GM21528 (cell line): ENCODE measurements at regions not wholly inside any gene's neighbourhood (a gene's known extent, or its start where the extent isn't known, plus 50 kb on each side); places are given as distances from the start of the nearest gene placed in this dataset.

Experiments
- ATAC-seq: cut with Tn5 transposase; IDR thresholded peaks from one replicate; pipeline ENCODE4 v1.9.1; 2021; ENCODE audit warnings: mild to moderate bottlenecking, moderate library complexity; ENCODE audit not compliant: unreplicated experiment, low FRiP score

DNA sequence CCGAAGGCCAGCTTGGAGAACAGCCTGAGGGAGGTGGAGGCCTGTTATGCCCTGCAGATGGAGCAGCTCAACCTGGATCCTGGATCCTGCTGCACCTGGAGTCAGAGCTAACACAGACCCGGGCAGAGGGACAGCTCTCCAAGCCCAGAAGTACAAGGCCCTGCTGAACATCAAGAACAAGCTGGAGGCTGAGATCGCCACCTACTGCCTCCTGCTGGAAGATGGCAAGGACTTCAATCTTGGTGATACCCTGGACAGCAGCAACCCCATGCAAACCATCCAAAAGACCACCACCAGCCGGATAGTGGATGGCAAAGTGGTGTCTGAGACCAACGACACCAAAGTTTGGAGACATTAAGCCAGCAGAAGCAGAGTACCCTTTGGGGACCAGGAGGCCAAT is 223.5 kb upstream of the ID4 start:
- ATAC-seq = no peak

DNA sequence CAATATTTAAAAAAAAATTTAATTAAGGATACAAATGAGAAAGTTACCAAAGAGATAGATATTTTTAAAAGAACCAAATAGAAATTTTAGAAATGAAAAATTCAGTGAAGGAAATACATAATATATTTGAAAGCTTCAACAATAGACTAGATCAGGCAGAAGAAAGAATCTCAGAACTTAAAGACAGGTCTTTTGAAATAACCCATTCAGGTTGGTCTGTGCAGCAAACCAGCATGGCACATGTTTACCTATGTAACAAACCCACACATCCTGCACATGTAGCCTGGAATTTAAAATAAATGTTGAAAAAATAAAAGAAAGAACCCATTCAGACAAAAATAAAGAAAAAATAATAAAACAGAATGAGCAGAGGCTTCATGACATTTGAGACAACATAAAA is 221.1 kb upstream of the ID4 start:
- no peak for ATAC-seq

DNA sequence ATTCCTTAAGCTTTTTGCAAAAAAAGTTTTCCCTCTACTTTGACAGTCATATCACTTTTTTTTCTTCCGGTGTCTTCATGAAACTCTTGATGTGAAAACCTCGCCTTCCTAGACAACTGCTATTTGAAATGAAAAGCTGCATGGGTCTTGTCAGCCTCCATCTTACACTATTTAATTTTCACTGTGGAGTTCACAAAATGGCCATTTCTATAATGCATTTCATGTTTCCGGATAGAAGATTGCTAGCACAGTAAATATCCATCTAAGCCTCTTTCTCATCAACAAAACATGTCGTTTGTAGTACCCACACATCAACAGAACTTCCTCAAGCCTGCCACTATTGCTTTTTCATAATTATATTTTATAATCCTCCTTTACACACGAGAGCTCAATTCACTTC is 204.9 kb upstream of the ID4 start:
- no peak for ATAC-seq

DNA sequence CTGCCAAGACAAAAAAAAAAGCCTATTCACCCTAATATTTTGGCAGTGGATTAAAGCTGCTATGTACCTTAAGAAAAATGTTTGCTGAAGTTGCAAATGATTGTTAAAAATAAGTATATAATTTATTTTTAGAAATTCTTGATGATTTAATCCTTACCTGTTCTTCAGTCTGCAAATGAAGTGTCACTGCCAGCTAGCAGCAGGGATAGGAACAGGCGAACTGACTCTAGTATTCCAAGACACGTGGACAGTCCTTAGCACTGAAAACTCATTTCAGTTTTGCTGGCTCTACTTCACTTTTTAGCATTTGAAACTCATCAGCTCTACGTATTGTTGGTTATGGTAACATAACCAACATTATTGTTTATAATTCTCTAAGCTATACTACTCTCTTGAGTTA is 204.4 kb upstream of the ID4 start:
- ATAC-seq = no peak

DNA sequence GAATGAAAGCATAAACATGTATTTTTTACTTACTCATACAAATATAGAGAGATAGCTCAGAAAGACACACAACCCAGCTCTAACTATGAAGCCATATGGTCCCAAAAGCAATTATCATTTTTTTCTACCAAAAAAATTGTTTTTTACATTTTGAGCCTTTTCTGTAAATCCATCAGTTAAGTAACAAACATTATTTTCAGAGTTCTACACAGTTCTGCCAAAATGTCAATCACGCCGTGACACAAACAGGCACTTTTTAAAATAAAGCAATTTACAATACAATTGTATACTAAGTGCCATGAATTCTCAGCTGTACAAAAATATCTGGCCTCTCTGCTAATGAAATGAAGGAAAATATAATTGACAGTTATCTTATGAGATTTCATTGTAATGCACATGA is 201.4 kb upstream of the ID4 start:
- no peak for ATAC-seq

DNA sequence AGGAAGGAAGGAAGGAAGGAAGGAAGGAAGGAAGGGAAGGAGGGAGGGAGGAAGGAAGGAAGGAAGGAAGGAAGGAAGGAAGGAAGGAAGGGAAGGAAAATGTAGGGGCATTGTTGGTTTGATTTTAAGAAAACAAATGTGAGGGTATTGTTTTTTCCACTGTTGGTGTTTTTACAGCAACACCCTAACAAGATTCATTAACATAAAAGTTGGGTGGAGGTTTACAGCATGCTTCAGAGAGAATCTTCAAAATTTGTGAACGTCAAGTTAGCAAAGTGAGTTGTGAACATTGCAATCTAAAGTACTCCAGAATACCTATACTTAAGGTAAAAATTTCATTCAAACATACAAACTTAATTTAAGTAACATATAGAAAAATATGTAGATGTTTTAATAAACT is 200.2 kb upstream of the ID4 start:
- no peak for ATAC-seq

DNA sequence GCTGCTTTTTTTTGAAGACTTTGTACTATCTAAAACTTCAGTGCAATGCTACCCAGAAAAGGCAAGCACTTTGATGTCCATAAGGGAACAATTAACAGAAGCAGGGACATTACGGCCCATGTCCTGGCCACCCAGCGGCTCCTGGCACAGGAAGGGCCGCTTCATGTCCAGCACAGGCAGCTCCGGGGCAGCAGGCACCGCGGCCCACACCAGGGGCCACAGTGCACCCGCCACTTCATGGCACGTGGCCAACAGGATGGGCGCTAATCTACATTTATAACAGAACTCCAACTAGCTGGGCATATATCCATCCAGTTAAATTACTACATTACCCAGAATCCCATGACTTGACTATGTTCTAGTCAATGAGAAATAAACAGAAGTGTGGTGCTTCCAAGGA is 198.2 kb upstream of the ID4 start:
- ATAC-seq = no peak

DNA sequence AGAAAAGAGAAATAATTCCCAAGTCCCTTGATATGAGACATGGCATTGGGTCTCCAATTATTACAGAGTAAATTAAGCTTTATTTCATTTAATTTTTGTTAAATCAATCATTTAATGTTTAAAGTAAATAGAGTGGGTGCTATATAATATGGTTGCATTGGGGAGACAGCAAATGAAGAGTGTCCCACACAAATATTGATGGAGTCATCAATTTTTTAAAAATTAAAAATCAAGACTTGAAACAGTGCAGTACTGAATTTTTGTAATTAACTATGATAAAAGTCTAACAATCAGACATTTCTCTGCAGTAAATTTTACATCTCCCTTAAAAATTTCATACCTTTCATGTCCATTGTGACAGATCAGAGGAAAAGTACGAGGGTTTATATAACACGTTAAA is 193.9 kb upstream of the ID4 start:
- no peak for ATAC-seq

DNA sequence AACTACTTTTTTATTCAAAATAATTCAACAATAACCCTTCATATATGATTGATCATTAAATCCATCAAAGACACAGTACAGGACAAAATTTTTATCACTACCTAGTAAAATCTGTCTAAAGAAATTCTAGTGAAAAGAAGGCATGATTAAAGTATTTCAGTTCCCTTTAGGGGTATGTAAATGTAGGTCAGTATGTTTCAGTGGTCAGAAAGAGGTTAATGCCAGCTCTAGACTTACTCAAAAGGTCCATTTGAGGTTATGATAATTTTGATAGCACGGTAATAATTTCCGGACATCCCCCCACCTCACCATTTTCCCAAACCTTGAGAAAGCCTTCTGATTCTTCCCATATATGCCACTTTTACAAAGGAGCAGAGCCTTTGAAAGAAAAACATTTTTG is 193.5 kb upstream of the ID4 start:
- ATAC-seq = no peak

DNA sequence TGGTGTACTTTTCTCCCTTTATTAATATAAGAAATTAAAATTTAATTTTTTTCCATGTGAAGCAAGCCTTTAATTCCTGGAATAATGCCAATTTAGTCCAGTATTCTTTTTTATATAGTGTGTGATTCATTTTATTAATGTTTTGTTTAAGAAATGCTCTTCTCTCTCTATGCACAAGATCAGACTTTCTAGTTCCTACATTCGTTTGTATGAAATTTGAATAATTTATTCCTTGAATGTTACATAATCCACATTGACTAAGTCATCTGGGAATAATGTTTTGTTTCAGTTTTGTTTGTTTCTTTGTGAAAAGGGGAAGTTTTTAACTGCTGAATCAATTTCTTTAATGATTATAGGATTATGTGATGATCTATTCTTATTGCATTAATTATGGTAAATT is 181.4 kb upstream of the ID4 start:
- ATAC-seq = no peak

DNA sequence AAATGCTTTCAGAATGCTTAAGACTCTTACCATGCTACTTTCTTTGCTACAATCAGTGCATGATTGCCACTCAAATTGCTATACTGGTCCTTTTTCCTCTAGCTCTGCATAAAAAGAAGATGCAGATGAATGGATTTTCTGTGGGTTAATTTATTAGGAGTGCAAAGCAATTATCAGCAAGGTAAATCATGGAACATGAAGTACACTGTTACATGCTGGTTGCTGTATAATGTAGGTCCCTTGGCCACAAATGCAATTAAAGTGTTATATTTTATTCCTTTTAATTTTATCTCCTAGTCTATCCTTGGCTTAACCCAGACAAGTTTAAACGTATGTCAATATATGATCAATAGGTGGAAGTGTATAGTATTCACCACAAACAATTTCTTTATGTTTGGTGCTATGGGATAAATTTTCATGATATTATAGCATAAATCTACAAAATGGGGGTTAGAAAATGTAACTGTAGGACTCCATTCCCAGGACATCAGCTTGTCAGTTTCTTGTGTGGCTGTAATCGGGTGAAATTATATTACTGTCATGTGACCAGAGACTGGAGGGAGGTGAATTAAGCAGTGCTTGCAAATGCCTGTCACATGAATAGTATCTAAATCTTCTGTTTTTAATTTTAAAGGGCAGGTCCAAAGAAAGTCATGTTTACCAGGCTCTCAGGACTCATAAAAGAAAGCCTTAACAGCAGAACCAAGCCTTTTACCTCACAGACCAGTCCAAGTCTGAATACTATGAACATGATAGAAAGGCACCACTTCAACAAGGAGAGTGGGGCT is 176.9 kb upstream of the ID4 start:
- ATAC-seq = no peak

DNA sequence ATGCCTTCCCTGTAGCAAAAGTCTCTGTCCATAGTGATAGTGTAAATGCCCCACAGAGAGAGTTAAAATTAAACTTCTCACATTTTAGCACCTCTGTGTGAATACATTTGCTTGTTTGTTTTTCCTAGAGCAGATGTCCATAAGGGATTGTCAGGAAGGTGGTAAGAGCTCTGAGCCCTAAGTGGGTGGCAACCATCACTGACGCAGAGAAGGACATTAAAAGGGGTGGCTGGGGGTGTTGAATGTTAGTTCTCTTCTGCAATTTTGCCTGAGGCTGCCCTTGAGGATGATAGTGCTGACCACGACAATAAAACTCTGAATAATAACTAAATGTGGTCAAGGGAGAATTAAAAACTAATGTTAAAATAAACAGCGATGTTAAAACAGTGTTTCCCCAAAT is 174.3 kb upstream of the ID4 start:
- no peak for ATAC-seq

DNA sequence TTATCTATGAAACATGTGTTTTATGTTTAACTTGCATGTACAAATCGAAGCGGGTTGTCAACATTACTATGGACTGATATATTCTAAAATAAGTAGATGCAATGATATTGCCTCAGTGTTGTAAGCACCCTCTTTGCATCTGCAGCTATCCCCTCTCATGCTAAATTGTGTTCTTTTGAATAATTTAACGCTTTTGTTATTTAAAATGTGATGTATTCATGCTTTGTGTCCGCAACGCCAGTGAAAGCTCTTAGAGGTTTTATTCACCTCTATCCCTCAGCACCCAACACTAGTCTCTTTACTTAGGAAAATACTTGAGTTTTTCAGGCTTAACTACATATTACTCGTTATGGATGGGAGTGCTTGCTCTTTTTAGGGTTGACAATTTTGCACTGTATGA is 173.7 kb upstream of the ID4 start:
- no peak for ATAC-seq

DNA sequence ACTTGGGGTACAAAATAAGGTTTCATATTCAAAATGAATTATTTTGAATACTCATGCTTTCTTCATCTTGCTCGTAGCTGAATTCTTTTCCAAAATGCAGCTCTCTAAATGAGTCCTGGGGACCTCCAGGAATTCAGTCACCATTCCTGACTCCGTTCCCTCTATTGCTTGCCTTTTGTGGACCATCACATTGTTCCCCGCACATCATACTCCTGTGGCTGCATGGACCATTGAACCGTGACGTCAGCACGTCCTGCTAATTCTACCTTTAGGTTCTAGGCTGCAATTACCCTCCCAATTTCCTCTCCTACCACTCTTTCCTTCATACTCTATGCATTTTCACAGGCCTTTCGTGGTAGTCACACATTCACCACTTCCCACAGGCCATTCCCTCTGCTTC is 173.1 kb upstream of the ID4 start:
- ATAC-seq = no peak

DNA sequence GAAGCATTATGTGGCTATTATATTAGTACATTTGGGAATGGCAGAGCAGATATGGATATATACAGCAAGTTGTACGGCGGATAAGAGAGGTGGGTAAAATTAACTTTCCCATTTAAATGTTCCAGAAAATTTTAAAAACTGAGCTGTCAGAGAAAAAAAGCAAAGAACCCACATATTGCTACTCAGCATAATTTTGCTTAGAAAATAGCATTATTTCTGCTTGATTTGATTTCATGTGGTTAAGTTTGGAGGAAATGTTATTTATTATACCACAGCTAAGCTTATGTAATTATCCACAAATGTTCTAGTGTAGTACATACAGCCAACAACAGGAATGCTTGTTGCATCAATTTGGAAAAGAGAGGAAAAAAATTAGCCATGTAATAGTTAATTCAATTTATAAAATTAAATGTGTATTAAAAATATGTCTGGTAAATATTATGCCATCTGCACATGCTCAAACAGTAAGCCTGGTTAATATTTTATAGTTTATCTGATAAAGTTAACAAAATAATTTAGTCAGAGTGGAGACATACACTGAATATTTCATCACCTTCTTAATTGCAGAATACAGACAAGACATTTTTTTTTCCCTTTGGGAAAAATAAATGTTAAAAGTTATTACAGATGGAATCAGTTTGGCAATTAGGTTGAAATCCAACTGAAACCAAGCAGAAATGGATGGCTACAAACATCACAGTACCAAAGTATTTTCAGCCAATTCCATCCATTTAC is 172.1 kb upstream of the ID4 start:
- ATAC-seq = no peak

DNA sequence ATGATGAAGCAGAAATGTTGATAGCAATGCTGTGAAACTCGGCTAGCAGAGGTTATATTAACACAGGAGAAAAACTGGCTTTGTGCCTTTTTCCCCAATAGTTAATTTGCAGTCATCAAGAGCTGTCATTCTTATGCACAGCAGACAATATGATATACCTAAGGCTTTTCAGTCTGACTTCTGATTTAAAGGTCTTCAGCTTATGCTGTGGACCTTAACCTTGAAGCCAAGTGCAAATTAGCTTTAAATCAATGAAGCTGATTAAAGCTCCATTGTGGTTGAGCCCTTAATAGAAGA is 171.6 kb upstream of the ID4 start:
- no peak for ATAC-seq

DNA sequence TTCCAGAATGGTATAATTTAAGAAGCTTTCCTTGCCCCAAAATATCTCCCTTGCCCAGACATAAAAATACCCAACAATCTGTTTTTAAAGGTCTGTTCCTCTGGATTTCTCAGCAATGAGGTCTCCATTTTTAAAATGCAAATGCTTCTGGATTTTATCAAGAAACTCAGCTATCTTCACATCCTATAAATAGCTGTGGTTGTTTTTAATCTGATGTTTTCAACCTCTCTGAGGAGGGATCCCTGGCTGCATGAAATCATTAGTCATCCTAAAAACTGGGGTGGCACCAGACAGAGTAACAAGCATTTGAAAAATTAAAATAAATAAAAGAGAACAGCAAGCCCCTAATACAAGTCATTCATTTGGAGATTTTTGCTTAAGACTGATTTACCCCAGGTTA is 168.5 kb upstream of the ID4 start:
- no peak for ATAC-seq

DNA sequence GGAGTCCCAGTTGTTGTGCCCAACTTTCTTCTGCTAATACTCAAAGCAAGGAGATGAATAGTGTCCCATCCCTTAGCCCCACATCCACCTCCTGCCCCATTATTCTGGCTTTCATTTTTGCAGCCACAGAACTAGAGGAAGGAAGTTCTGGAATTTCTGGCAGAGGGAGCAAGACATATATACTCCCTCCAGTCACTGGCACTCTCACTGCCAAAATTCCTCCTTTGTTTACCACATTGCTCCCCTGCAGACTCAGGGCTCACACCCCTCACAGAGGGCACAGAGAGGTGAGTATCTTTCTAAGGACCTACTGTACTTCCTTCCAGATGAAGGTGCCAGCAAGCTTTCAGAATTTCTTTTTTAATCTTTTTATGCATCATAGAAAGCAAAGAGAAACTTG is 168.0 kb upstream of the ID4 start:
- ATAC-seq = no peak

DNA sequence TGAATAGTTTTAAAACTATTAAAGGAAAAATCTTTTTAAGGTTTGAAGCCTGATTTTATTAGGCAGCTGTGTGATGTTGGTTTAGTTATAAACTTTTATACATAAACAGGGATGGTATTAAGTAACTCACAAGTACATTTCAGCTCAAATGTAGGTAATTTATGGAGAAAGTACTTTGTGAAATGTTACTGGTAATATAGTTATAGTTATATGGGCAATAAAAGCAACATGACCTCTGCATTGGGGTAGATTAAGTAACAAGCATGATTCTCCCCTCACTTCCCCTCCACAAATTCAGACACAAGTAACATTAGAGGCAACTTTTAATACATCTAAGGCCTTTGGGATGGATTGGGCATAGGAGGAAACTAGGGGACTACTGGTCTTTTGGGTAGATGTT is 154.3 kb upstream of the ID4 start:
- ATAC-seq = no peak

DNA sequence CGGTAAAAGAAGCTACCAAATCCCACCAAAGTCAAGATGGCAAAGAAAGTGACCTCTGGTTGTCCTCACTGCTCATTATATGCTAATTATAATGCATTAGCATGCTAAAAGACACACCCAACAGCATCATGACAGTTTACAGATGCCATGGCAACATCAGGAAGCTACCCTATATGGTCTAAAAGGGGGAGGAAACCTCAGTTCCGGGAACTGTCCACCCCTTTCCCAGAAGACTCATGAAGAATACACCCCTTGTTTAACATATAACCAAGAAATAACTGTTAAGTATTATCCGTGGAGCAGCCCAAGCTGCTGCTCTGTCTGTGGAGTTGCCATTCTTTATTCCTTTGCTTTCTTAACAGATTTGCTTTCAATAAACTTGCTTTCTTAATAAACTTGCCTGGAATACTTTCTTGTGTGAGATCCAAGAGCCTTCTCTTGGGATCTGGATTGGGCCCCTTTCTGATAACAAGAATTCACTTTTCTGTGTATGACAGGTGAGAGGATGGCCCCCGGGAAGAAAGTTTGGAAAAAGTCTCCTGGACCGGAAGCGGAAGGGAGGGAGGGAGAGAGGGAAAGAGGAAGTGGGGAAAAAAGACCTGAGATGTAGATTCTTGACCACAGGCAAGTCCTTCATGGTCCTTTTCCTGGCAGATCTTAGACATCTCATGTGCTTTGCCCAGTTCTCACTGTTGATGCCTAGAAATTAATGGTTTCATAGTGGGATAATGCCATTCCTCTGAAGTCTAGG is 146.7 kb upstream of the ID4 start:
- ATAC-seq = no peak

DNA sequence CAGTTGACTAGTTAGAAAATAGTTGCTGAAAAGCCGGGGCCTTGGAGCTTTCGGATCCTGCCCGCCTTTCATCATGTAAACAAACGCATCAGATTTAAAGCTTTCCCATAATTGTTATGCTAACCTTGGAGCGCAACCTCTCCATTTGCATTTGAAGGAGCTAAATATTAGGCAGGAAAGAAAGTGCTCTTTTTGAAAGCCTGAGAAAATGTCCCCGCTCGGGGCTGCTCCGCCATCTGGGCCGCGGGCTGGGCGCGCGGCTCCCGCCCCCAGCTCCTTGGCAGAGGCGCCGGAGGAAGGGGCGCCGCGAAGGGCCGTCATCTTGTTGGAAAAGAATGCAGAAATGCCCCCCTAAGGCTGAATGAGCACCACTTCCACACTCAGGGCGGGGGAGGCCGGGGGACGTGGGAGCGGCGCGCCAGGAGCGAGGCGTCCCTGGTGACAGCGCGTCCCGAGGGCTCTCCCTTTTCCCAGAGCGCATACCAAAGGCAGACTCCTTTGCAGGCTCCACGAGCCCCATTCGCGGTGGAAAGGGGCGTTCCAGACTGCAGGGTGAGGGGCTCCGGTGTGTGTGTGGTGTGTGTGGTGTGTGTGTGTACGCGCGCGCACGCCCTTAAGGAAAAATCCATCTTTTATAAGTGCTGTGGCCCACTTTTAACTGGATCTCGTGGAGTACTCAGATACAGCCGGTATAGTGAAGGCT is 145.6 kb upstream of the ID4 start:
- ATAC-seq = no peak
